HL-60 (cell line): ENCODE measurements at regions not wholly inside any gene's neighbourhood (a gene's known extent, or its start where the extent isn't known, plus 50 kb on each side); places are given as distances from the start of the nearest gene placed in this dataset.

Experiments
- CTCF ChIP-seq: IDR thresholded peaks from one replicate; pipeline ENCODE4 v1.5.1; 2011; ENCODE audit warnings: low read length, control low read depth, inconsistent platforms; ENCODE audit not compliant: insufficient read depth
- REST ChIP-seq: IDR thresholded peaks from 2 replicates; pipeline ENCODE4 v1.6.1; 2012; ENCODE audit warnings: low read depth; ENCODE audit not compliant: insufficient replicate concordance

GRCh38 chr5:61802456-61802855 is 470.4 kb downstream of the ZSWIM6 start:
- no peak for TF ChIP-seq CTCF
- TF ChIP-seq REST: no peak
